NCI-H1092 treated with DMSO at 0.1 percent for 48 hours (cell line): ENCODE measurements at regions not wholly inside any gene's neighbourhood (a gene's known extent, or its start where the extent isn't known, plus 50 kb on each side); places are given as distances from the start of the nearest gene placed in this dataset.

Experiments
- DNase-seq: peaks from one replicate; lab custom pipeline; 2025; lab: John Stamatoyannopoulos, UW

GRCh38 chr3:19093084-19093483, 55.2 kb upstream of the KCNH8 start:
- no peak for DNase-seq

DNA sequence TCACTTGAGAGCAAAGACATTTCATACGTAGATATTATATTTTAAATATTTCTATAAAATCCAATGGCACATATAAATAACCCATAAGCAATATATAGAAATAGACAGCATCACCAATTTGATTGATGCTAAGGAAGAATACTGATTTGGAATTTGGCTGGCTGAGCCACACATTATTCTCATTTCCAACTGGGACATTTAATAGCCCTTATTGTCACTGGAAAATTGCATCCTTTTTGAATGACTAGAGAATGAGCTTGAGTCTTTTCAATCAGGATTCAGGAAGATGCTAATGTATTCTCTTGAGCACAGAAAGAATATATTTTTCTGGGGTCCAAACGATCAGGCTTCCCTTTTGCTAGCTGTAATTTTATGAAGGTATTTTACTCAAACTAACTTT, 70.9 kb upstream of the KCNH8 start:
- no peak for DNase-seq

DNA sequence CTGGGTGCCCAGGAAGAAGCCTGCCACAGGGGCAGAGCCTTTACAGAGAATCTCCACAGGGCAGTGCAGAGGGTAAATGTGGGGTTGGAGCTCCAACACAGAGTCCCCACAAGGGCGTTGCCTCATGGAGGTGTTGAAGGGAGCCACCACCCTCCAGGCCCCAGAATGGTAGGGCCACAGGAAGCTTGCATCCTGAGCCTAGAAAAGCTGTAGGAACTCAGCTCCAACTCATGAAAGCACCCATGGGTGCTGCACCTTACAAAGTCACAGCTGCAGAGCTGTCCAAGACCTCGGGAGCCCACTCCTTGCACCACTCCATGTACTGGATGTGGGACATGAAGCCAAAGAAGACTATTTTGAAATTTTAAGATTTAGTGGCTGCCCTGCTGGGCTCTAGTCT, 73.3 kb upstream of the KCNH8 start:
- DNase-seq: no peak

DNA sequence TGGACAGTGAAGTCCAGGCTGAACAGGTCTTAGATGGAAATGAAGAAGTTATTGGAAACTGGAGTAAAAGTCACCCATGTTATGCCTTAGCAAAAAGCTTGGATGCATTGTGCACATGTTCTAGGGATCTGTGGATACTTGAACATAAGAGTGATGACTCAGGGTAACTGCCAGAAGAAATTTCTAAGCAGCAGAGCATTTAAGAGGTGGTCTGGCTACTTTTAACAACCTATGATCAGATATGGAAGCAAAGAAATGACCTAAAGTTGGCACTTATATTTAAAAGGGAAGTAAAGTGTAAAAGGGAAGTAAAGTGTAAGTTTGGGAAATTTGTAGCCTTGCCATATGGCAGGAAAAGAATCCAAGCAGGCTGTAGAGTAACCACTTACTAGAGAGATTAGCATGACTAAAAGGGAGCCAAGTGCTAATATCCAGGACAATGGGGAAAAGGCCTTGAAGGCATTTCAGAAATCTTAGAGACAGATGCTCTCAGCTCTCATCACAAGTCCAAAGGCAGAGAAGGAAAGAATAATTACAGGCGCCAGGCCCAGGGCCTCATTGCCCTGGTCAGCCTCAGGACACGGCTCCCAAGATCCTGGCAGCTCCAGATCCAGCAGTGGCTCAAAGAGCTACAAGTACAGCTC, 73.9 kb upstream of the KCNH8 start:
- no peak for DNase-seq

GRCh38 chr3:19073341-19074105, 74.8 kb upstream of the KCNH8 start:
- DNase-seq: no peak

DNA sequence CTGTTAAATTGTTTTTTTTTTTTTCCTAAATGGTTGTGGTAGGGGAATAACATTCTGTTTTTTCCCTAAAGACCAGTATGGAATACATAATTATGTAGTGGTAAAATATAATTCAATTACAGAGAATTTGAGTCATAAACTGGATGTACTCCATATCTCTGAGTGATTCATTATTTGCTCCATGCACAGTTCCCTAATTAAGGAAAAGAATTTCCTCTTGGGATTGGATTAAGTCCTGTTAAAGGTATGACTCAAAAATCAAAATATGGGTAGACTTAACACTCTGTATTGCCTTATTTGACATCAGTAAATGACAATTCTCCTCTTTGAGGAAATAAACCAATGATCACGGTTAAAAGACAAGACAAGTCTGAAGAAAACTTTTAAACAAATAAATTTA, 78.0 kb upstream of the KCNH8 start:
- no peak for DNase-seq

GRCh38 chr3:19065027-19065426, 83.3 kb upstream of the KCNH8 start:
- DNase-seq: no peak

DNA sequence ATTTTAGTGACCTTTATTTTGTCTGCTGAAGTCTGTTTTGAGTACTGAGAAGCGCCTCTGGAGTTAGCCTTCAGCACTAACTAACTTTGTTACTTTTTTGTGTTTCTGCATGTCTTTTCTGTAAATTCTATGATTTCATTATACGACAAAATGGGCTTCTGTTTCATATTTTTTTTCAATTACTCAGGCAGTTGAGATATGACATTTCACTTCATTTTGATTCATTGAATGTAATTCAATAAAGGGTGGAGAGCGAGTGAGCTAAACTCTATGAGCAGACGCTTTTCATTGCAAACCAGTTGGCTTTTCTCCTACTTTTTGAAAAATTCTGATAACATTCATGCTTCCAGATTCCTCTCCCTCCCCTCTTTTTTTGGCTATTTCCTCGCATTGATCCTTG, 84.4 kb upstream of the KCNH8 start:
- DNase-seq: no peak

DNA sequence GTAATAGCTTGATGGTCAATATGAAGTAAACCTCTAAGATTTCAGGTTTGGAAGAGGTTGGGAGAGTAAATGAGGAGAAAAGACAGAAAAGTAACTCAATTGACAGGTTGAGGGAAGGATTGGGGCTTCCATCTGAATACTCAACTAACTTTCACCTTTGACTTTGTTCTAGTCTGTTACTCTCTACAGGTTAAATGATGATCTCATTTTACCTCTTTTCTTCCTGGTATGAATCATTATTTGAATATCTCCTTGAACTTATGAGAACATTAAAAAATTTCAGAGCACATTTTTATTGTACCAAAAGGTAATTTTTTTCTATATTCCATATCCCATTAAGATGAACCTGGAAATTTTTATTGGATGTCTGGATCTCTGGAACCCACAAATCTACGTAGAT, 87.9 kb upstream of the KCNH8 start:
- DNase-seq: no peak

DNA sequence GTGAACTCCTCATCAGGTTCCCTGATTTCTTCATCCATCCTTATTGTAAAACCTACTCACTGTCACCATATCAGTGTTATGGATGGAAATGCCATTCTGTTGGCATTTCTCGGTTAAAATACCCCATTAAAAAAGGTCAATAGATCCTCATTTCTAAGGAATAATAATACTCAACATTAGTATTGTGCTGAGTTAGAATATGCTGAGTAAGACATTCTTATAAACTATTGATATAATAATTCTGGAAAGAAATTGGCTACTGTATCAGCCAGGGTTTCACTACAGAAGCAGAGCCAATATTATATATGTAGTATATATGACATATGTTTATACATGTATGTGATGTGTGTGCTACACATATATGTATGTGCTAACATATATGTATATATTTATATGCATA, 95.4 kb upstream of the KCNH8 start:
- DNase-seq: no peak

DNA sequence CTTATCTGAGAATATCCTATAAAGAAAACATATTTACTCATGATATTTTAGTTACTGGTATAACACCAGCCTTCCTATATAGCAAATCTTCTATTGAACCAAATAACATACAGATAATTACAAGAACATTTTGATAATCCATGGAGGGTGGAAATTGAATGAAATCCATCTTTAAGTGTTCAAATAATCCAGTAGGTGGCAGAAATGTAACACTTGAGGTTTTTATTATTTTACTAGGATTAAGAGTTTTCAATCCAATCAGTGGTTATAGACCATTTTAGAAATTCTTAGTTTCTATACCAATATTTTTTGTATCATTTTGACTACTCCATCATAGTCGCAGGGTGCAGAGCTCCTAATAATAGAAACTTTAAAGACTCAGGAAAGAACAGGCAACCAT, 101.9 kb upstream of the KCNH8 start:
- DNase-seq: no peak

- DNase-seq: no peak
Observed at GRCh38 chr3:19030522-19030839, 117.8 kb upstream of the KCNH8 start.

GRCh38 chr3:19029837-19030521, 118.3 kb upstream of the KCNH8 start:
- DNase-seq: no peak

DNA sequence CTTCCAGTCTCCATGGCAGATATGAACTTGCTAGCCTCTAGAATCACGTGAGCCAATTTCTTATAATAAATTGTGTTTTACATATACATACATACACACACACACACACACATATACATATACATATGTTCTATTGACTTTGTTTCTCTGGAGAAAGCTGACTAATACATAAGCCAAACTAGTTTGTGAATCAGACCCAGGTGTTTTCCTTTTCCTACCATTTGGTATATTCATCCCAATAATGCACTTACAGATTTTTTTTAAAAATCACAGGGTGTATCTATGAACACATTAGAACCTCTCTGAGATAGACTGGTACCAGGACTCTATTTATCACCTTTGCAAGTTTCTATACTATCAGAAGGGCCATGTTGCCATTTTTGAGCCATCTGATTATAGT, 122.9 kb upstream of the KCNH8 start:
- DNase-seq: no peak

DNA sequence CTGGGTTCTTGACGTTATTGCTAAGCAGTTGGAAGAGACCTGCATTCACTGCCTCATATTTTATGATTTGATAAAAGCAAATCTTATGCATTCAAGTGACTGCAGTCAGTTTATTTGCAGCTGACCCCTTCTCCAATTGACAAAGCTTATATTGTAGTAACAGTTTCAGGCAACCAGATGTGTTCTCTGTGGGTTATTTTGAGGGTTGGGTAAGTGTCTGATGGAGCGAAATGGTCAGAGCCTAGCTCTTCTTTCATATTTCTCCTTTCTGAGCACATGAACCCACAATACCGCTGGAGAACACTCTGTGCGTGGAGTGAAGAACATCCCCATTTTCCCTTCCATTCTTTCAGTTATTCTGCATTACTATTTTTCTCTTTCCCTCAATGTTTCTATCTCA, 125.8 kb upstream of the KCNH8 start:
- DNase-seq: no peak

DNA sequence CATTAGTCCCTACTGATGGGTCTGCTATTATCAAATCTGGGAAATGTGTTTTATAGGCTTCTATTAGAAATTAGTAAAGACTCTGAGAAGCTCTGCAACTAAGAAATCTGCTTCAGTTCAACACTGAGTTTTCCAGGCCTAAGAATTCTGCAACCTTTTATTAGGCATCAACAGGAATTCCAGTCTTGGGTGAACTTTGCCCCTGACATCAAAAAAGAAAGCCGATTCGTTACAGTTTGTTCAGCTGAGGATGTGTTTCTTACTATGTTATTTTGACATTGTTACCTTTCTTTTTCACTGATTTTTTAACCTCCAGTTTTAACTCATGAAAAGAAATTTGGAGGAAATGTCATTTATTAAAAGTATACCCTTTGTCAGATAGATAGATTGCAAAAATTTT, 131.5 kb upstream of the KCNH8 start:
- DNase-seq: no peak

DNA sequence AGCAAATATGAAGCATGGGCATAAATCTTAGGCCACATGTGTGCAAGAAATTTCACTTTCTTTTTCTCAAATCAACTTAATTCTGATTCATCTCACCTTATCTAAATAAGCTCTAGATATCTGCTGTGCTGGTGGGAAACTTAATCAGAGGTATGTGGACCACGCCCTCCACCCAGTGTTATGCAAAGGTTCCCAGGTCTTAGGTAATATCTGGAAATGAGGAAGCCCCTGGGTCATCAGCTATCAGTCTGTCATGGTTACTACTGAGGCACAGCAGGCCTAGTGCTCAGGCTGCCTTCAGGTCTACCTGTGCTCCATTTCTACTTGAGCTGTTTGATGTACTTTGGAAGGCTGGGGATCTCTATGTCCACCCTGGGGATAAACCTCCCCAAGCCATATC, 134.4 kb upstream of the KCNH8 start:
- no peak for DNase-seq

- DNase-seq: no peak
Observed at GRCh38 chr3:19012846-19013245, 135.5 kb upstream of the KCNH8 start.

- DNase-seq: no peak
Observed at GRCh38 chr3:19002606-19003005, 145.7 kb upstream of the KCNH8 start.

- no peak for DNase-seq
Observed at GRCh38 chr3:18998069-18998468, 150.2 kb upstream of the KCNH8 start.

GRCh38 chr3:18992709-18993108, 155.6 kb upstream of the KCNH8 start:
- DNase-seq: no peak

DNA sequence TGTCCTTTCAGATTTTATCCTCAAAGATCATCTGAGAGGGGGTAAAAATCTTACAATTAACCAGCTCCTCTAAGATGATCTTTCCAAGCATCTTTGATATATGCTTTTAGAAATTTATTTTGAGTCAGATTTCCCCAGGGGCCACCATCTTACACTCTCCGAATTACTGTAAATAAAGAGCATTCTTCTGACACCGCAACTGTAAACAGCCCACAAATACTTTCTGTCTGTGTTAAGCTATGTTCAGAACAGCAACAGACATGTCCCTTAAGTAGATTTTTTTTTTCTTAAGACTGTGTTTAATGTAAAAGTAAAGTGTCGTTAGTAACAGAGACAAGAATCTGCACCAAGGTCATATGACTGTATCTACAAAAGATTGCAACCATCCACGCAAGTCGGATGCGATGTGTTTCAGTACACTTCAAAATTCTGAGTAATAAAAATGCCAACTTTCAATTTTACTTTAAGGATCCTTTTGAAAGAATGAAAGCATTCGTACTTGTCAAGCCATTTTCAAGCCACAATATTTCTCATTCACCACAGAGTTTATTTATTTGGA, 159.0 kb upstream of the KCNH8 start:
- no peak for DNase-seq

GRCh38 chr3:18988614-18989229, 159.6 kb upstream of the KCNH8 start:
- DNase-seq: peak; percentile 58
